ENCODE measurements at regions not wholly inside any gene's neighbourhood (a gene's known extent, or its start where the extent isn't known, plus 50 kb on each side); places are given as distances from the start of the nearest gene placed in this dataset.

DNA sequence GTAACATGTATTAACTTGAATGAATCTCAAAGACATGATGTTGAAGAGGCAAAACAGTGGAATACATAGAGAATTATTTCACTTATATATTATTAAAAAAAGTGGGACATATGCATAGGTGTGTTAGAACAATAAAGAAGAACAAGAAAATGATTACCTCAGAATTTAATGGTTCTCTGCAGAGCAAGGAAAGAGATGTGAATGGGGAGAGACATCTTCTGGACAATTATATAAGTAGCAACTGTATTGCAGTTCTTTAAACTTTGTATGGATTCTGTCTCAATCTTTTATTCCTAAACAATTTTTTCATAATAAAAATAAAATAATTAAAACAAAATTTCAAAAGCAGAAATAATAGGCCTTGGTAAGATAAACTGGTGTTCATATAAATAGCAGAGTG lies 674.9 kb upstream of the ADGRL4 start:
- intact Hi-C loops (cut with DNase I): no loop called here
- H3K27me3 ChIP-seq: no peaks in the 10 kb centered on the region
- no peak overlapping the region for H3K4me3 ChIP-seq
- H3K27ac ChIP-seq (replicated peaks in 1 of 4): no peak overlapping the region
- TF ChIP-seq, protein P1, sequence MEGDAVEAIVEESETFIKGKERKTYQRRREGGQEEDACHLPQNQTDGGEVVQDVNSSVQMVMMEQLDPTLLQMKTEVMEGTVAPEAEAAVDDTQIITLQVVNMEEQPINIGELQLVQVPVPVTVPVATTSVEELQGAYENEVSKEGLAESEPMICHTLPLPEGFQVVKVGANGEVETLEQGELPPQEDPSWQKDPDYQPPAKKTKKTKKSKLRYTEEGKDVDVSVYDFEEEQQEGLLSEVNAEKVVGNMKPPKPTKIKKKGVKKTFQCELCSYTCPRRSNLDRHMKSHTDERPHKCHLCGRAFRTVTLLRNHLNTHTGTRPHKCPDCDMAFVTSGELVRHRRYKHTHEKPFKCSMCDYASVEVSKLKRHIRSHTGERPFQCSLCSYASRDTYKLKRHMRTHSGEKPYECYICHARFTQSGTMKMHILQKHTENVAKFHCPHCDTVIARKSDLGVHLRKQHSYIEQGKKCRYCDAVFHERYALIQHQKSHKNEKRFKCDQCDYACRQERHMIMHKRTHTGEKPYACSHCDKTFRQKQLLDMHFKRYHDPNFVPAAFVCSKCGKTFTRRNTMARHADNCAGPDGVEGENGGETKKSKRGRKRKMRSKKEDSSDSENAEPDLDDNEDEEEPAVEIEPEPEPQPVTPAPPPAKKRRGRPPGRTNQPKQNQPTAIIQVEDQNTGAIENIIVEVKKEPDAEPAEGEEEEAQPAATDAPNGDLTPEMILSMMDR (IDR thresholded peaks at IDR 0.05): no peak
- TF ChIP-seq POLR2A (IDR thresholded peaks at IDR 0.05; ENCODE audit: low read depth): no peak
- TF ChIP-seq POLR2AphosphoS5 (IDR thresholded peaks at IDR 0.05): no peak
- TF ChIP-seq EP300 (IDR thresholded peaks at IDR 0.05): no peak
- H3K36me3 ChIP-seq: no peaks in the 10 kb centered on the region
- no peaks in the 10 kb centered on the region for H3K4me1 ChIP-seq
- no peaks in the 10 kb centered on the region for H3K9me3 ChIP-seq
- no peak for DNase-seq (ENCODE audit: extremely low spot score)

DNA sequence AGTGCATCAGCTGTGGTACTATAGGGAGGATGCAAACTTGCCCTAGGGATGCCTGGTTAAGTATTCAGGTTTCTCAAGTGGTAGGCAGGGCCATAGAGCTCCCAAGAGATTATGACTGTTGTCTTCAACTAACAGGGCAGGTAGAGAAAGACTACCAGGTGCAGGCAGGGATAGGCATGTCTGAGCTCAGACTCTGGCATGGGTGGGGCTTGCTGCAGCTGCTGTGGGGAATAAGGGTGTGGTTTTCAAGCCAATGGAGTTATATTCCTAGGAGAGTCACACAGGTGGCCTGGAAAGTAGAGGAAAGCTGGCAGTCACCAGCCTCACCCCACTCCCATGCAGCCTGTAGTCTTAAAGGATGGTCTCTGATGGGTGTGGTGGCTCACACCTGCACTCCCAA lies 673.4 kb upstream of the ADGRL4 start:
- H3K27me3 ChIP-seq: no peaks in the 10 kb centered on the region
- H3K9me3 ChIP-seq: no peaks in the 10 kb centered on the region
- H3K27ac ChIP-seq (replicated peaks in 1 of 4): no peak overlapping the region
- H3K4me1 ChIP-seq: no peaks in the 10 kb centered on the region
- DNase-seq (ENCODE audit: extremely low spot score): no peak
- intact Hi-C loops (cut with DNase I): no loop called here
- TF ChIP-seq POLR2A (IDR thresholded peaks at IDR 0.05; ENCODE audit: low read depth): no peak
- no peaks in the 10 kb centered on the region for H3K36me3 ChIP-seq
- no peak overlapping the region for H3K4me3 ChIP-seq

DNA sequence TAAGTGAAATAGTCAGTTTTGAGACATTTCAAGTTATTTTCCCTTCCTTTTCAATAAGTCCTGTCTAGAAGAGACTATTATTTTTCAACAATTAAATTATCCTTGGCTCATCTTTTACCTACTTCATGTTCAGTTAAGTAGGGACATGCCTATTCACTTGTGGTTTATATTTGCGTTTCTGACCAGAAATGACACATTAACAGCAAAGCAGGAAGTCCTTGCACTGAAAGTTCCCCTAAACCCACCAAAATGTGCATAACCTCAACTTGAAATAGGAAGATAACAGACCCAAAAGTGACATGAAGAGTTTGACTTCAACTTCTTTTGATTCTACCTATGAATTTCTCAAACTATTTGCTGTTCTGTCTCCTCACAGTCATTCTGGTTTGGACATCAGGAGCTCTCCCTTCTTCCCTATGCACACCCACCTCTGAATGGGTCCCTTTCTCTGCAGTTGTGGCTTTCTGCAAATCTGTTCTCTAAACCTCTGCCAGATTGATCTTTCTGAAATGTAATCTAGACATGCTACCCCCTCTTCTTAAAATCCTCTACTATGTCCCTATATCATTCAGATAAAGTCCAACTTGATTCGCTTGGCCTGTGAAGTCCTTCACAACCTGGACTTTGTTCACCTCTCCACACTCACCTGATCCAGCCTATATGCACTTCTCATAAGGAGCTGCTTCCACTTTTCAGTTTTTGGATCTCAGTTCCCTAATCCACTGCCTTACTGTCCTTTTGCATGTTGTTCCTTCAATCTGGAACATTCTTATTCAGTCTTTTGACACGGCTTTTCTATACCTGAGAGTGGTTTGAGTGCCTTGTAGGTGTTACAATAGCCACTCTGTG lies 661.5 kb upstream of the ADGRL4 start:
- WGBS: 84% methylated on average over 3 of the region's 3 CpGs

DNA sequence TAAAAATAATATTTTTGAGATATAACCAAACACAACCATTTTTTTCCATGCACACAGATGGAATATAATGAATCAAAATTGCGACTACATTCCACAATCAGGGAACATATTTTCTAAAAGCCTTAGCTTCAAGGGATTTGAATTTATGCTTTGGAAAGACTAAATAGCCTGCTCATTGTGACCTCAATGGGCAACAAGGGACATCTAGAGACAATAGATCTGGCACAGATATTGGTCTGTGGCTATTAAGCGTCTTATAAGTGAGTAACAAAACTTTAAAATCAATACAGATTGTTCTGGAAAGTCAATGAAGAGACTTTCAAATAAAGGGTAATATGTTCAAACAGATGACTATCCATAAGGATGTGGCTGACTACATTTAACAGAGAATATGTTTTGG lies 660.6 kb upstream of the ADGRL4 start:
- no peak for DNase-seq (ENCODE audit: extremely low spot score)
- intact Hi-C loops (cut with DNase I): no loop called here
- H3K4me1 ChIP-seq: no peaks in the 10 kb centered on the region
- H3K27ac ChIP-seq (replicated peaks in 1 of 4): no peak overlapping the region
- no peak overlapping the region for H3K4me3 ChIP-seq
- H3K27me3 ChIP-seq: no peaks in the 10 kb centered on the region
- no peaks in the 10 kb centered on the region for H3K9me3 ChIP-seq
- 93% methylated on average over 2 of the region's 2 CpGs for WGBS
- TF ChIP-seq, protein P1 (IDR thresholded peaks at IDR 0.05): no peak
- no peaks in the 10 kb centered on the region for H3K36me3 ChIP-seq

More for the DNA sequence above, 661.5 kb upstream of the ADGRL4 start:
- no peaks in the 10 kb centered on the region for H3K27me3 ChIP-seq
- no peak overlapping the region for H3K27ac ChIP-seq (replicated peaks in 1 of 4)
- no peak overlapping the region for H3K4me3 ChIP-seq
- TF ChIP-seq POLR2AphosphoS5 (IDR thresholded peaks at IDR 0.05) (no peak), POLR2A (IDR thresholded peaks at IDR 0.05; ENCODE audit: low read depth) (no peak), EP300 (IDR thresholded peaks at IDR 0.05) (no peak)
- TF ChIP-seq, protein P1 (IDR thresholded peaks at IDR 0.05): no peak
- DNase-seq (ENCODE audit: extremely low spot score): no peak
- H3K9me3 ChIP-seq: no peaks in the 10 kb centered on the region
- no peaks in the 10 kb centered on the region for H3K4me1 ChIP-seq
- H3K36me3 ChIP-seq: no peaks in the 10 kb centered on the region
- intact Hi-C loops (cut with DNase I): no loop called here

DNA sequence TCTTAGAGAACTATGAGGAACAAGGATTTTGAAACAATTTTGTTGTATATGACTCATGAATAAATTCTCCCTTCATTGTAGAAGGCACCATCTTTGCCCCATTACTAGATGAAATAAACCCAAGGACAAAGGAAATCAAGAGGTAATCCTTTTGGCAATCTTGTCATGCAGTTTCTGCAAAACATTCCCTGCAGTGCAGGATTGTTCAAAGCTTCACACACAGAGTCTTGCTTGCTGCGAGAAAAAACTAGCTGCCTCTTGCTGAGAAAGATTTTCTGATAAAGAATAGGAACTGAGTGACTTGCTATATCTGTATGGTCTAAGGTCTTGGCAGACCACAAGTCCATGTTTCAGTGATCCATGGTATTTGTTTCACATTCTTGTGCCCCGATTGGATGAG lies 657.4 kb upstream of the ADGRL4 start:
- intact Hi-C loops (cut with DNase I): no loop called here
- WGBS: 80% methylated on average over 2 of the region's 2 CpGs
- TF ChIP-seq, protein P1 (IDR thresholded peaks at IDR 0.05): no peak
- TF ChIP-seq EP300 (IDR thresholded peaks at IDR 0.05): no peak
- no peak for DNase-seq (ENCODE audit: extremely low spot score)
- no peak overlapping the region for H3K27ac ChIP-seq (replicated peaks in 1 of 4)
- H3K9me3 ChIP-seq: no peaks in the 10 kb centered on the region
- H3K4me1 ChIP-seq: no peaks in the 10 kb centered on the region
- H3K27me3 ChIP-seq: no peaks in the 10 kb centered on the region
- H3K36me3 ChIP-seq: no peaks in the 10 kb centered on the region
- no peak overlapping the region for H3K4me3 ChIP-seq
